ENCODE measurements at regions not wholly inside any gene's neighbourhood (a gene's known extent, or its start where the extent isn't known, plus 50 kb on each side); places are given as distances from the start of the nearest gene placed in this dataset.

GRCh38 chr3:30530084-30530483 is 76.3 kb upstream of the TGFBR2 start:
- ATAC-seq (no peak), DNase-seq (no peak)
- Histone ChIP-seq H3K4me1 (peaks cover 0 to 11% (median 7%) of the 10 kb centered on the region in 4 donors), H3K4me3 (no peak overlapping the region), H3K36me3 (no peaks in the 10 kb centered on the region), H3K27ac (no peak overlapping the region), H3K27me3 (no peaks in the 10 kb centered on the region), H3K9me3 (no peaks in the 10 kb centered on the region)
- intact Hi-C loops (cut with DNase I): no loop called here
- TF ChIP-seq, protein P1, sequence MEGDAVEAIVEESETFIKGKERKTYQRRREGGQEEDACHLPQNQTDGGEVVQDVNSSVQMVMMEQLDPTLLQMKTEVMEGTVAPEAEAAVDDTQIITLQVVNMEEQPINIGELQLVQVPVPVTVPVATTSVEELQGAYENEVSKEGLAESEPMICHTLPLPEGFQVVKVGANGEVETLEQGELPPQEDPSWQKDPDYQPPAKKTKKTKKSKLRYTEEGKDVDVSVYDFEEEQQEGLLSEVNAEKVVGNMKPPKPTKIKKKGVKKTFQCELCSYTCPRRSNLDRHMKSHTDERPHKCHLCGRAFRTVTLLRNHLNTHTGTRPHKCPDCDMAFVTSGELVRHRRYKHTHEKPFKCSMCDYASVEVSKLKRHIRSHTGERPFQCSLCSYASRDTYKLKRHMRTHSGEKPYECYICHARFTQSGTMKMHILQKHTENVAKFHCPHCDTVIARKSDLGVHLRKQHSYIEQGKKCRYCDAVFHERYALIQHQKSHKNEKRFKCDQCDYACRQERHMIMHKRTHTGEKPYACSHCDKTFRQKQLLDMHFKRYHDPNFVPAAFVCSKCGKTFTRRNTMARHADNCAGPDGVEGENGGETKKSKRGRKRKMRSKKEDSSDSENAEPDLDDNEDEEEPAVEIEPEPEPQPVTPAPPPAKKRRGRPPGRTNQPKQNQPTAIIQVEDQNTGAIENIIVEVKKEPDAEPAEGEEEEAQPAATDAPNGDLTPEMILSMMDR (IDR thresholded peaks at IDR 0.05): no peak
- no peak for TF ChIP-seq POLR2A (IDR thresholded peaks at IDR 0.05)
- 100% methylated on average over 1 of the region's 1 CpG for WGBS (ENCODE audit: insufficient coverage, low coverage, low lambda C conversion rate, missing lambda C conversion rate)

DNA sequence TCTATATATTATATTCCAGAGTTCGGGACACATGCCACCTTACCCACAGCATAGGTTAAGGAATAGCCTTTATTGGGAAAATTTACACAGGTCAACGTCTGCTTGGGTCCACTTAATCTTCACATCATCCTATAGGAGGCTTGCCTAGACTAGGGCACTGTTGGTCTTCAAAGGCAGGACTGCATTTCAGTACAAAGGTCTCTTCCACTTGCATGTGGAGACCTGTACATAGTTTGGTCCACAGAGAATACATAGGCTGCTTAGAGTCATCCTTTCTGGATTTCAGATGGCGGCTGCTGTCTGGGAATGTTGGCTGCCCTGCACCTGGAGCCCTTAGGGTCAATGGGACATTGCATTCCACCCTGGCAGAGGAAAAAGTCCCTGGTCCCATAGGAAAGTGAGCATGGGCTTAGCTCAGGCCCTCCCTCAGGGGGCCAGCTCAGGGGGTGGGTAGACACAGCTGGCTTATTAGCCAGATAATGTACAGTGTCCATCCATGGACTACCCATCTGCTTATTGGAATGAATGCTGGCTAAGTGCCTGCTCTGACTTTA is 75.3 kb upstream of the TGFBR2 start:
- Histone ChIP-seq H3K4me1 (peaks cover 0 to 11% (median 7%) of the 10 kb centered on the region in 4 donors), H3K27ac (no peak overlapping the region), H3K9me3 (no peaks in the 10 kb centered on the region), H3K27me3 (no peaks in the 10 kb centered on the region), H3K4me3 (no peak overlapping the region), H3K36me3 (no peaks in the 10 kb centered on the region)
- no peak for ATAC-seq
- intact Hi-C loops (cut with DNase I): no loop called here
- no peak for DNase-seq
- TF ChIP-seq, protein P1 (IDR thresholded peaks at IDR 0.05): no peak
- WGBS (ENCODE audit: insufficient coverage, low coverage, low lambda C conversion rate, missing lambda C conversion rate): 94% methylated on average over 2 of the region's 3 CpGs

DNA sequence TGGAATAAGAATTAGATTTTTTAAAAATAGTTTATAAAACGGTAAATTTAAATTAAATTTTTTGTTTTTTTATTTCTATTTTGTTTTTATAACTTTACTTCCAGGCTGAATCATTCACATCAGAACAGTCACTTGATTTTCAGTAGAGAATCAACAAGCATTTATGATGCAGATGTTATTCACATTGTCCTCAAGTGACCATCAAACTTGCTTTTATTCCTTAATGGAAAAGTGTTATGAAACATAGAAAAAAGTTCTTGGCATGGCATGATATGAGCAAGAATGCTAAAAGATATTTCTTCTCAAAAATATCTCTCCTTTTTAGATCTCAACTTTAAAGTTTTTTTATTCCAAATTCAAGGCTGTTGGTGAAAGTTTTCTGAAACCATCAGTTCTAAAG is 70.9 kb upstream of the TGFBR2 start:
- TF ChIP-seq, protein P1 (IDR thresholded peaks at IDR 0.05): no peak
- no peak for TF ChIP-seq POLR2A (IDR thresholded peaks at IDR 0.05)
- ATAC-seq: no peak
- intact Hi-C loops (cut with DNase I): no loop called here
- H3K9me3 ChIP-seq: no peaks in the 10 kb centered on the region
- WGBS (ENCODE audit: insufficient coverage, low coverage, low lambda C conversion rate, missing lambda C conversion rate): 68% methylated on average over 1 of the region's 1 CpG
- H3K4me1 ChIP-seq: no peaks in the 10 kb centered on the region
- no peak for DNase-seq
- no peaks in the 10 kb centered on the region for H3K27me3 ChIP-seq
- no peak overlapping the region for H3K4me3 ChIP-seq
- no peak overlapping the region for H3K27ac ChIP-seq
- no peaks in the 10 kb centered on the region for H3K36me3 ChIP-seq

DNA sequence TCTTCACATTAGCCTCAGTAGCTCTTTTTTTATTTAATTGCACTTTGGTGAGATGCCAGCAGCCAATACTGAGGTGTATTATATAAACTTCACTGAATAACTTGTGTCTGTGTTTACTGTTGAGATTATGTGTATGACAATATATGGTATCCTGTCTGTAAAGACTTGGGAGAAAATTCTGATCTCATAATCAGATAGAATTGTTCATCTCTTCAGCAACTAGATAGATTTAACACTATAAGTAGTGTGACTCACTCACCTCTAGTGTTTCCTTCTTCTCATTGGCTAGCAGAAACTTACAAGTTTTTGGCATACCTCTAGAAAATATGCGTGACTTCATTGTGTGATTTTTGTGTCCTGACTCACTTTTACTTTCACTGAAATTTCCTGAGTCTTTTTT is 67.6 kb upstream of the TGFBR2 start:
- WGBS (ENCODE audit: insufficient coverage, low coverage, low lambda C conversion rate, missing lambda C conversion rate): 86% methylated on average over 1 of the region's 1 CpG
- no peak for ATAC-seq
- no peaks in the 10 kb centered on the region for H3K27me3 ChIP-seq

More for the DNA sequence above, 67.6 kb upstream of the TGFBR2 start:
- DNase-seq: no peak
- intact Hi-C loops (cut with DNase I): no loop called here
- Histone ChIP-seq H3K4me1 (no peaks in the 10 kb centered on the region), H3K9me3 (no peaks in the 10 kb centered on the region), H3K36me3 (no peaks in the 10 kb centered on the region), H3K4me3 (no peak overlapping the region), H3K27ac (no peak overlapping the region)
- TF ChIP-seq POLR2A (IDR thresholded peaks at IDR 0.05): no peak
- TF ChIP-seq, protein P1 (IDR thresholded peaks at IDR 0.05): no peak
